Testis (tissue), 2 donors: ENCODE measurements at regions not wholly inside any gene's neighbourhood (a gene's known extent, or its start where the extent isn't known, plus 50 kb on each side); places are given as distances from the start of the nearest gene placed in this dataset.

Experiments used
- POLR2A ChIP-seq: fragments of 450-650 bp; IDR thresholded peaks from one replicate; pipeline ENCODE4 v1.6.1; 2017; ENCODE audit warnings: antibody characterized with exemption, mild to moderate bottlenecking, moderate library complexity
- TF ChIP-seq, protein P1 (sequence below), 3 experiments: fragments of 450-650 bp in 2 of 3; fragments of 200-600 bp in 1 of 3; sonication (generic) in 1 of 3; IDR thresholded peaks; one replicate each; pipeline ENCODE4 v1.5.1; 2016 to 2019; ENCODE audit warnings: antibody characterized with exemption in 3 of 3, mild to moderate bottlenecking in 2 of 3, moderate library complexity in 1 of 3

DNA sequence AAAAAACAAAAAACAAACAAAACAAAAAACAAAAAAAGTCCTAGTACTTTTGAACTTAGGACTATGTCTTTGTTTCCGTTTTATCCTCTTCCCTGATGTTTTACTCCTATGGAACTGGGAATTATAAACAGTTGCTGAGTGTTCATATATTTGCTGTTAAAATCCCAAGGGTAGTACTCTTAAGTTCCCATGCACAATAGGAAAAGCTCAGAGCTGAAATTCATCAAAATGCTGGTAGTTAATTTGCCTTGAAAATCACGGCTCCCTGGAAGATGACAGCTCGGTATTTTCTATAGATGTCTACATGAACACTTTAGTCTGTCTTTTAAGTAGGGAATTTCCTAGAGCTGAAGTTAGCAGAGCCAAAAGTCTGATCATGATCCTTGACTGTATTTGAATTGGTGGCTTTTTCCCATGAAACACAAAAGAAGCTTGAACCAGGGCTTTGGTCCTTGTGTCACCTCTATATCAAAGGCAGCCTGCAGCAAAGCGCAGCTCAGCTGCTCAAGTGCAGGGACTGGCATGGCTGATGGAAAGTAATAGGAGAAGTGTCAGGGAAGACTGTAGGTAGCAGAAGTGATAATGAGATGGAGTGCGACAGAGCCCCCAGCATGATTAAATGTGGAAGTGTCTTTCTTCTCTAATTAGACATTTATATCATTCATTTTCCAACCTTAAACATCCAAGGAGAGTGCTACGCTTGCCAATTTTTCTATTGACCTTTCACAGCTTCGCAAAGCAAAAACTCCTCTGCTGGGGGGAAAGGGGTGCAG is 310.9 kb downstream of the TRIM36 start:
- TF ChIP-seq, protein P1, sequence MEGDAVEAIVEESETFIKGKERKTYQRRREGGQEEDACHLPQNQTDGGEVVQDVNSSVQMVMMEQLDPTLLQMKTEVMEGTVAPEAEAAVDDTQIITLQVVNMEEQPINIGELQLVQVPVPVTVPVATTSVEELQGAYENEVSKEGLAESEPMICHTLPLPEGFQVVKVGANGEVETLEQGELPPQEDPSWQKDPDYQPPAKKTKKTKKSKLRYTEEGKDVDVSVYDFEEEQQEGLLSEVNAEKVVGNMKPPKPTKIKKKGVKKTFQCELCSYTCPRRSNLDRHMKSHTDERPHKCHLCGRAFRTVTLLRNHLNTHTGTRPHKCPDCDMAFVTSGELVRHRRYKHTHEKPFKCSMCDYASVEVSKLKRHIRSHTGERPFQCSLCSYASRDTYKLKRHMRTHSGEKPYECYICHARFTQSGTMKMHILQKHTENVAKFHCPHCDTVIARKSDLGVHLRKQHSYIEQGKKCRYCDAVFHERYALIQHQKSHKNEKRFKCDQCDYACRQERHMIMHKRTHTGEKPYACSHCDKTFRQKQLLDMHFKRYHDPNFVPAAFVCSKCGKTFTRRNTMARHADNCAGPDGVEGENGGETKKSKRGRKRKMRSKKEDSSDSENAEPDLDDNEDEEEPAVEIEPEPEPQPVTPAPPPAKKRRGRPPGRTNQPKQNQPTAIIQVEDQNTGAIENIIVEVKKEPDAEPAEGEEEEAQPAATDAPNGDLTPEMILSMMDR (IDR thresholded peaks at IDR 0.05) = no peak
- no peak for TF ChIP-seq POLR2A
